T47D (cell line): ENCODE measurements at regions not wholly inside any gene's neighbourhood (a gene's known extent, or its start where the extent isn't known, plus 50 kb on each side); places are given as distances from the start of the nearest gene placed in this dataset.

Source experiments
- DNase-seq, 2 experiments: peaks; one replicate each; pipeline versions ENCODE4 v3.0.0 to v3.0.0-alpha.2; 2011 to 2012; ENCODE audit warnings: low read depth in 1 of 2, low spot score in 1 of 2
- JUND ChIP-seq: IDR thresholded peaks from 2 replicates; pipeline ENCODE4 v1.6.1; 2012; ENCODE audit warnings: low read depth
- in situ Hi-C: cut with HindIII; loops from 2 replicates; pipeline ENCODE4 v1.10.0; 2016; ENCODE audit warnings: low sequenced_read_pairs, low pct_unique_long_range_greater_than_20kb

DNA sequence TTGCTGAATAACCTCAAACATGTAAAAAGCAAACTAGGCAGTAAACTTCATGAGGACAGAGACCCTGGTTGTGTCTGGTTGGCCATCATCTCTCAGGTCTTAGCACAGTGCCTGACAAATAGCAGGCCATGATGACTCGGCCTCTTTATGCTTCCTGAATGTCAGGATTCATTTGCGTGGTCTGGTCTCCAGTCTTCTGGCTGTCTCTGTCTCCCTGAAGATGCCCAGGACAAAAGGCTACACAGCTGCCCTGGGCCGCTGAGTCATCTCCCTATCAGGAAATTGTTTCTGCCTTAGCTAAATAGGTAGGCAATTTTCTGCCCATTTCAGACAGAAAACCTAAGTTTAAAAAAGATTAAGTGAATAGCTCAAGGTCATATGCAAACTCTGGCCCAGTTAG is 84.1 kb upstream of the FNDC3A start:
- no peak for DNase-seq
- TF ChIP-seq JUND: no peak
- in situ Hi-C loops: no loop called here

DNA sequence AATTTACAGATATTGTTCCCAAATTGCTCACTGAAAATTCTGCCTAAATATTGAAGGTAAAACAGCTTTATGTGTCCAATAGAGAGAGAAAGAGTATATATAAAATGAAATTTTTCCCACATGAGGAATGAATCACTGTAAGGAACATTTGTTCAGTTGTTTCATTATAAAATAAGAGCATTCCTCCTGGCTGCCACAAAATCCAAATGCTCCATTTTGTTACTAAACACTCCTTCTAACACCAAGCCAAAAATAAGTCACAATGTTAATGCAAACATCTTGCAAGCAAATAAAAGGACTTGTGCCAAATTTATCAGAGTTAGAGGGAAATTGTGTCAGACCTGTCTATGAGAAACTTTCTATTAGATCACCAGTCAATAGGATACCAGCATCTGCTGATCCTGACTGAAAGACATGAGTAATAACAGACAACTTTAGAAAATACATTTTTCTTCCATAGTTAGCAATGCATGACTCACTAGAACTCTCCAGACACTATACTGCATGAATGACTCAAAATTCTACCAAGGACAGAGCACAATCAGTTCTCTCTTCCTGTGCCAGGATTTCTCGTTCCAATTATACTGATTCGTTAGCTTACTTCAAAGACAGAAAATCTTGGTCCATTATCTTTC is 83.5 kb upstream of the FNDC3A start:
- in situ Hi-C loops: no loop called here
- no peak for DNase-seq
- TF ChIP-seq JUND: no peak

DNA sequence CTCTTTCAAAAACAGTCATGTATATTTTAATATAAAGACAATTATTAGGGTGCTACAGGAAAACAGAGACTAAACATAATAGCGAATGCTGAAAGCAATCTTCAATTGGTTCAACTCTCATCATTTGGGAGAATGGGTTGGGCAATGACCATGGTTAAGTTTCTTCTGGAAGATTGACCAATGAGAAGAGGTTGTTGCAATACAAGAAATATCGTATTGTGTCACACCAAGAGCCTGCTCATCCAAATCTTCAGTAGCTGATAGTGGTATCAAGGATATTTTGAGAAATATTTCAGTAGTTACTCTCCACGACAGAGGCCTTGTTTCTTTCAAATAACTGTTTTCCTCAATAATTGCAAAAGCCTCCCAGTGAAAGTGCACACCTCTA is 83.0 kb upstream of the FNDC3A start:
- in situ Hi-C loops: no loop called here
- TF ChIP-seq JUND: no peak

DNA sequence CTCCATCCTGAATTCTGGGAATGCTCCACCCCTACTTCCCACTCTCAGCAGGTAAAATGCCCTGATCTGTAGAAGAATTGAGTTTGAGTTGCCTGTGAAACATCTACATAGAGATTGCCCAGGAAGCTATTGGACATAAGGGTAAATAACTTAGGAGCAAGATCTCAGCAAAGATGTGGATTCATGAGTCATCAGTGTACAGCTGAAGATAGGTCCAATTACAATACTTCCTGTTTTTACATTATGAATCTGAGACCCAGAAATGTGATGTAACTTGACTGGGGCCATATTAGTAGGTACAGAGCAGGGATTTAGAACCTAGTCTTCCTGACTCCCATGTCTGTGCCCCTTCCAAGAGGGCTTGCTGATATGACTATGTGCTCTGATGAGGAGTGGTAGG is 79.4 kb upstream of the FNDC3A start:
- no peak for DNase-seq
- in situ Hi-C loops: no loop called here
- TF ChIP-seq JUND: no peak

More for the DNA sequence above, 83.0 kb upstream of the FNDC3A start:
- no peak for DNase-seq

DNA sequence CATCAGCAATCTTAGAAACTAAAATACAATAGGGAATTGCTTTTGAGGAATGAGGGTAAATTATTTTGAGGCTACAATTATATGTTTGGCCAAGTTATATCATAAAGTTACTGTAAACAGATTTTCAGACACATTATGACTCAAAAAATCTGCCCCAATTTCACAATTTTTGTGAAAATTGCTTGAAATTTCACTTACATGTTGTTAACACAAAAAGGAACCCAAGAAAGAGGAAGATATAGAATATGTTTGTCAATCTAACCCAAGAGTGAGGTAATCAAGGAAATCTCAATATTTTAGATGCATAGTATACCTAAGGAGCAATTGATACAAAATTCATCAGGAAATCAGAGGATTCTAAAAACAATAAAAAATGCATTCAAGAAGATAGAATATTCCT is 73.9 kb upstream of the FNDC3A start:
- TF ChIP-seq JUND: no peak
- DNase-seq: no peak
- in situ Hi-C loops: no loop called here

DNA sequence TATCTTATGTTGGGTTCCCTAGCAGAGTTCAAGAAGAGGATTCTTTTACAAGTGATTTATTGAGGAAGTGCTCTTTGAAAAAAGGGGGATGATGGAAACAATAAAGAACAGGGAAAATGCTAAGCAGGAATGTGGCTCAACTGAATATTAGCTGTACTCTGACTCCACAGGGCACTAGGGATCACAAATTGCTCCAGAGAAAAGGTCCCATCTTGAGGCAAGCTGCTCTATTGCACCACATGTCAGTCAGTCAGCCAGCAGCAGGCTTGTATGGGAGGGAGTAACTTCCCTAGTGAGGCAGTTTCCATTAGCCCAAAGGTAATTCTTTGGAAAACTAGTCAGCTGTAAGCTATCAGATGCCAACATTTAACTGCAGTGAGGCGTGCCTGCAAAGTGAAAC is 73.3 kb upstream of the FNDC3A start:
- in situ Hi-C loops: no loop called here
- TF ChIP-seq JUND: no peak
- no peak for DNase-seq

DNA sequence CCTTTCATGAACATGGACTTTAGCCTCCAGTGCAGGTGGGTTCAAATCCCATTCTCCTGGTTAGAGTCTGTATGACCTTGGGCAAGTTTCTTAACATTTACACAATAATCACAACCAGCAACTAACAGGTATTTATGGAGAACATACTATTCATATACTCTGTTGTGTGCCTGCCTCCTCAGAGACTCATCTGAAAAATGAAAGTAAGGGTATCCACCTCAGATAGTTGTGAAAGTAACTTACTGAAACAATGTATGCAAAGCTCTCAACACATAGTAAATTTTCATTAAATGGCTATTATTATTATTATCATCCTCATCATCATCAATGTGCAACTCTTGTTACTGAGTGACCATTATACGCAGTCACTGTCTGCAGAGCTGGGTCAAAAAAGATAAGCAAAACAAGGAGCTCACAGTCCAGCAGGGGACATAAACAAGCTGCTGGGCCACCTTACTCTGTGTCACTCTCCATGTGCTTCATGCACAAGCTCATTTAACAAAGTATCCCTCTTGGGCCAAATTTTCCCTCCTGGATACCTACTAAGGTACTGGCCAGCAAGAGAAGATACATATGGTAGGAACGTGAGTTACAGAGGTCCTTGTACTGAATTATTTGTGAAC is 70.9 kb upstream of the FNDC3A start:
- in situ Hi-C loops: no loop called here
- DNase-seq: no peak
- TF ChIP-seq JUND: no peak

DNA sequence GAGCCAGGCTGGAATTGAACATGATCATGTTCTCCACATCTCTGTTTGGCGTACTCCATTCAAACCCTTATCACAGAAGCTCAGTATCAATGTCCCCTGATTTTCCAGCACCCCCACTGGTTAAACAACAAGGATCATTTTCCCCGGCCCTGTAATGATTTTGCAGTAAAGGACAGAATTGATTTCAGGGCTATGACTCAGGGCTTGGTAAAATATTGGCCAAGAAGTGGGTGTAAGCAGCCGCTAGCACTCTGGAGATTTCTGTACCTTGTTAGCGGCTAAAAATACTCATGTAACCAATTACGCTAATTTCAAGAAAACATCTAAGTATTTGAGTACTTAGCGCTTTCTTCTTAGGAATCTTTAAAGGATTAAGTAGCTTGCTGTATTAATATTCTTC is 69.5 kb upstream of the FNDC3A start:
- TF ChIP-seq JUND: no peak
- in situ Hi-C loops: no loop called here
- no peak for DNase-seq

DNA sequence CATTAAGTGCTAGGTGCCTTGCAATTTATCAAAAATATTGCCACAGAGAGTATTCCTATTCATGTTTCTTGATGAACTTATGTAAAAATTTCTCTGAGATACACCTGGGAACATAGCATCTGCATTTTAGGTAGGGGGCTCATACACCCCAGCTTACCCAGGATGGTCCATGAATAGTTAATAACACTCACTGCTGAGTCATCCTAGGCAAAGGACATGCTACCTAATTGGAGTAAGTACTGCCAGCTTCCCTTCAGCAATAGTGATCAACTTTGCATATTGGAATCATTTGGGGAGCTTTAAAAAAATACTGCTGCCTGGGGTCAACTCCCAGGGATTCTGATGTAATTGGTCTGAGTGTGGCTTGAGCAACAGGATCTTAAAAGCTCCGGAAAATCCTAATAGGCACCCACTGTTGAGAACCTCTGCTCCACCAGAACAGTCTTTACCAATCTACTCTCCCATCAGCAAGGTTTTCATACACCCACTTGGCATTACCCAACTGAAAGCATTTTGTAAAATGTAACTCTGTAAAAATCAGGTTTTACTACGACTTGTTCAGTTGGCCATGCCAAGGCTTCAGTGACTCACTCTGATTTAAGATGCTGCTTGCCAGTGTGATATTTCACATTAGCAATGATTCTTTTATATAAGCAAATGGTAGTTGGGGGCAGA is 67.2 kb upstream of the FNDC3A start:
- DNase-seq: no peak
- in situ Hi-C loops: no loop called here
- no peak for TF ChIP-seq JUND

DNA sequence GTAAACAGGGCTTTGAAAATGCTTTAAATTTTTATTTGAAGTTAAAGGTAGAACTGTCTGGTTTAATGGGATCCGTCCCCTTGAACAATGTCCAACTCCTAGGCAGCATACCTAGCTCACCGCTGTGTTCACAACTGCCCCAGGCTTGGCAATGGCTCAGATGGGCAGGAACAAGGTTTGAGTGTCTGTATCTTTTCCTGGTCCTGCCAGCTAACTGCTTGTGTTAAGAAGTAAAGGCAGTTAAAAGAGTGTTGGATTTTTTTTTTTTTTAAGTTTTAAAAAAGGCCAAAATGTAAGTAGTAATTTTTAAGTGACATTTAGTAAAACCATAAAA is 66.7 kb upstream of the FNDC3A start:
- DNase-seq: peak in 1 of 2 experiments; percentile 4
- in situ Hi-C loops: no loop called here
- no peak for TF ChIP-seq JUND

DNA sequence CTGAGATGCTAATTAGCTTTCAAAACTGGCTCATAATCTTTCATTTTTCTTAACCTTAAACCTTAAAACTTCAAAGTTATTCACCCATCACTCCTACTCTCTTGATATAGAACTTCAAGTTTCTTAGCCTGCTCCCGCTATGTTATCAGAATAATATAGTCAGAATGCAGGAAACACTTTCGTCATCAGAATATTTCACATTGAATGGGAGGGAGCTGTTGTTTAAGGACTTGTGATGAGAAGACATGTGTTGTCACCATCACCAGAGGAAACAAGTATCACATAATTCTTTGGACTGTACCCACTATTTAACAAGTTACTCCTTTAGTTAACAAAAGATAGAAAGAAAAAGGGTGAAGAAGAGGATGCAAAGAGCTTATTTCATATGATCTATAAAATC is 65.0 kb upstream of the FNDC3A start:
- TF ChIP-seq JUND: no peak
- in situ Hi-C loops: no loop called here
- DNase-seq: no peak

DNA sequence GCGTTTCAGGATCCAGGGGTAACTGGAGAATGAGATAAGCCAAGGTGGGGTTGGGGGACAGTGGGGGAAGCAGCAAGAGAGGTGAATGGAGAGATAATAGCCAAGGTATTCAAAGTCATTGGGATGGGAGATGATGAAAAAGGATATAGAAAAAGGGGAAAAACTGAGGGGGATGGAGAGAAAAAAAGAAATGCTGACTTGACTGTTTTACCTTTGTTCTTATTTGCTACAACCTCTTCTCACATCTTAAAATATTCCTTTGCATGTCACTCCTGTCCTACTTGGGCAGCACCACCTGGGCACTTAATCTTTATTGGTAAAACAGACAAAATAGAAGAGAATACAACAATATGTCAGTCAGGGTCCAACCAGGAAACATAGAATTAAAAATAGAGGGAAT is 56.0 kb upstream of the FNDC3A start:
- no peak for DNase-seq
- TF ChIP-seq JUND: no peak
- in situ Hi-C loops: no loop called here

DNA sequence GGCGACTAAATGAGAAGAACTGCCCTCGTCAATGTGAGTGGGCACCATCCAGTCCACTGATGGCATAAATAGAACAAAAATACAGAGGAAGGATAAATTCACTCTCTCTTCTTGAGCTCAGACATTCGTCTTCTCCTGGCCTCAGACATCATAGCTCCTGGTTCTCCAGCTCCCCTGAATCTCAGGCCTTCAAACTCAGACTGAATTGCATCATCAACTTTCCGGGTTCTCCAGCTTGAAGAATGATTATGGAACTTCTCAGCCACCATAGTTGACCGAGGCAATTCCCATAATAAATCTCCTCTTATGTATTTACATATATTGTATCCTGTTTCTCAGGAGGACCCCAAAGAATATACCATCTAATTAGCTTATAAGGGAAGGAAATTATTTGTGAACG is 55.0 kb upstream of the FNDC3A start:
- in situ Hi-C loops: no loop called here
- TF ChIP-seq JUND: no peak

More for the DNA sequence above, 55.0 kb upstream of the FNDC3A start:
- DNase-seq: no peak
